ENCODE measurements at regions not wholly inside any gene's neighbourhood (a gene's known extent, or its start where the extent isn't known, plus 50 kb on each side); places are given as distances from the start of the nearest gene placed in this dataset.

DNA sequence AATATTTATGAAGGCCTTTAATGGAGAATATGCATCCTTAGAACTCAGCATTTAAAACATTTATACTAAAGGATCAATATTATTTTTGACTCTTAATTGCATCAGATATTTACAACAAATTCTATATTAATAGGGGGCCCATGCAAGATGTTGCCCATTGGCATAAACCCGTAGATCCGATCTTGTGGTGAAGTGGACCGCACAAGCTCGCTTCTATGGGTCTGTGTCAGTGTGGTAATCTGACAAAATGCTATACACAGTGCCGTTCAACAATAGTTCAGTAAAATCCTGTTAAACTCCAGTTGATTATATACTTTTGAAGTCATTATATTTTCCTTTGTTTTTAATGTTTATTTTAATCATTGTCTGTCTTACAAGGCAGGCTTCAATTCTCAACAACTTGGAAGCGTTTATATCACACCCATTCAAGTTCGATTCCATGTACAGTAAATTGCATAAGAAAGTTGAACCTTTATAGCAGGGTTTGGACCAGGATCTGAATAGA lies 809.2 kb downstream of the USP25 start:
- no peak for DNase-seq (ENCODE audit: low read depth)

DNA sequence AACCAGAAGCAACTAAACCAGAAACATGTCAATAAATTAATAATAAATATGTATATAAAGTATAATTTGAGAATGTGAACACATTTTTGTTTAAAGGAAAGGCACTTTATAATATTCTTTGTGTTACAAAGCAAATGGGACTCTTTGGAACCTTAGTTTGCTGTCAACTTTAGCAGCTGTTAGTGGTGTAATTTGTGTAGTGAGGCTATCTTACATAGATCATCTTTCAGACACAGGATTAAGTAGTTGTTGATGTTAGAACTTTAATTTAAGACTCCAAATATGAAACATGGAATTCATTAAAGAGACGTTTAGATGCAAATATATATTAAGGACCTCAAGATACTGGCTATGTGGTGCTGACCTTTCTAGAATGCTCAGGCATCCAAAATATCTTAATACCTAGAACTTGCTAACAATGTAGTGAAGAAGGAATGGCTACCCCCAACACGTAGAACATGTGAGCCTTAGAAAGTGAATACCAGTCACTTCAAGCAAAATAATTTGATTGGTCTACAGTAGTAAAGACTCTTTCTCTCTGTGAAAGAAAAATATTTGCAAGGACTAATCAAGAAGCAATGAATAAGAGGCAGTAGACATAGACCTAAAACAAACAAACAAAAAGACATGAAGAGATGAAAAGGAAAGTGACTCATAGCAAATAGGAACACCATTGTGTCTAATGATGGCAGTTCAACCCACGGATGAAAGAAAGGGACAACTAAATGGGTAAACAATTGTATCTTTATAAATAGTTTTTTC lies 811.4 kb downstream of the USP25 start:
- no peak for DNase-seq (ENCODE audit: low read depth)

DNA sequence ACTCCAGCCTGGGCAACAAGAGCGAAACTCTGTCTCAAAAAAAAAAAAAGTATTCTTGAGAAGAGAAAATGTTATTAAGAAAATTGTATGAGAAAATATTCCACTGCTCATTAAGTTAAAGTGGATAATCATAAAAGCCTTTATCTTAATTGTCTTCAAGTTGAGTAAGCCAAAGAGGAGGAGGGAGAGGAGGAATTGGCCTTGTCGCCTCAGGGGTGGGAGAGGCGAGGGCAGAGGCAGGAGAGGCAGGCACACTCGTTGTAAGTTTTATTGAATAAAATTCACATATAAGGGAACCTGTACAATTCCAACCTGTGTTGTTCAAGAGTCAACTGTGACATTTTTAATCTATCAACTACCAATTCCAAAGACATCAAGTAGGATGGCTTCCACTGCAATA lies 820.3 kb downstream of the USP25 start:
- DNase-seq (ENCODE audit: low read depth): no peak

DNA sequence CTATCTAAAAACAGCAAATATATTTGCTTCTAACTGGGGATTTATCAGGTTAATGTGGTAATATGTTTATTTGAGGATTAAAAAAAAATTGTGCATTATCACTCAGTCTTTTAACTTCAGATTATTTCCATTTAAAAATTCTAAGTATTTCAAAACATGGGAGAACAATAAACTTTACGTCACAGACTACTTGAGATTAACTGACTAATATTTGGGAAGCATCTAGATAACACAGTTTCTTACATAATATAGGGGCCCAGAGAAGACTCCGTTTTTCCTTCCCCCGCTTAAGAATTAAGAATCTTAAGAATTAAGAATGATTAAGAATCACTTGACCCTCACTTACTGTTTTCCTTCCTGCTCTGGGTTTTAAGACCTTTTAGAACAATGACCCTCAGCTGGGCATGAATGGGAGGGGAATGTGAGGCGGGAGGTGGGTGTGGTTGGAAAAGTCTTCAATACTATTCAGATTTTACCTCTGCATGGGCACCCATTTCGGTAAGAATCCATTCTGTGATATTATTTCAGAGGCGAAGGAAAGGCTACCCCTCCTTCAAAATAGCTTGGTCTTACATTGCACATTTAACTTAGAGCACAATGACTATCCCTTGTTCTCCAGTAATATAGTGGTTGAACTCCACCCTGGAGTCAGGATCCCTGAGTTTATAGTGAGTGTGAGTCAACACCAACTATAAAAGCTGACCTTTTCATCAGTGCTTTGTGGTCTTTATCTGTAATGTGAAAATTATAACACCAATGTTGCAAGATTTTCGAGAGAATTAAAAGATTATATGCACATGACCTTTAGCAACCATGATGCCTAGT lies 821.3 kb downstream of the USP25 start:
- no peak for DNase-seq (ENCODE audit: low read depth)

DNA sequence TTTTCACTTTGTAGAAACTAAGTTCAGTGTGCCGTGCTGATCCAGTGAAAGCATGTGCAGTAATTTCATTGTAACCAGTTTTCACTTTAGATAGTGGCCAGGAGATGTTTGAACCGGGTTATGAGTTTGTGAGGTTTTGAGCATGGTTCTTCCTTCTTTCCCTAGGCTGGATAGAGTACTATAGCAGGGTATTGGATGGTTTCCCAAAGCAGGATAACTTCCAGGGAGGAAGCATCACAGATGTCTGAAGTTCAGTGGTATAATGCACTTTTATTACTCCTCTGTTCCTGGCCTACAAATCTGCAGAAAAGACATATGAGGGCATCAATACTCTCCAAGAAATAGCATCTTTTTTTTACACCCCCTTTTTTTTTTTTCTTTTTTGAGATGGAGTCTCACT lies 823.1 kb downstream of the USP25 start:
- no peak for DNase-seq (ENCODE audit: low read depth)

DNA sequence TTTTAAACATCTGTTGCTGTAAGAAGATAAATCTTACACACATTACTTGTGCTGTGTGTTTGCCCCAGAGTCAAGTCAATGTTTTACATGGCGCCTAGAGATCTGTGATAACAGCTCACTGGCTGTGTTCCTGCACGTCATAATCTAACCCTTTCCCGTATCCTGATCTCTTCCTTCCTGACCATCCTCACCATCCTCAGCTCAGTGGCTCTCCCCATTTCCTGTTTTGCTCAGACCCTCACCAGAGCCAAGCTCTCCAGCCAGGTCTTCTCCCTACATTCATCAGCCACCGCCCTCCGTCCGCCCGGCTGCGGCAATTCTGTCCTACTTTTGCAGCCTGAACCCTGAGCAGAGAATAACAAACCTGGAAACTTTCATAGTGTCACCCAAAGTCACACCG lies 824.7 kb downstream of the USP25 start:
- DNase-seq (ENCODE audit: low read depth): no peak

DNA sequence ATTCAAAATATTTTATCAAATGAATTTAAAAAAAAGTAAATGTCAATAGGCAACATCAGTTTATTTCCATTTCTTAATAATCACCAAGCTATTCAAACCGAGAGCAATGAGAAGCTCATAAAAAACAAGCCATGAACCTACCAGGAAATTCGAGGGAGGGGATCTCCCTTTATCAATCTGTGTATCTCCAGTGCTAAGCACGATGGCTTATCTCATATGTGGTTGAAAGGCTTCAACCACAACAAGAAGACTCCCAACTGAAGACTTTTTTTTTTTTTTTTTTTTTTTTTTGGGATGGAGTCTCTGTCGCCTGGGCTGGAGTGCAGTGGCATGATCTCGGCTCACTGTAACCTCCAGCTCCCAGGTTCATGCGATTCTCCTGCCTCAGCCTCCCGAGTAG lies 833.3 kb downstream of the USP25 start:
- DNase-seq (ENCODE audit: low read depth): no peak

DNA sequence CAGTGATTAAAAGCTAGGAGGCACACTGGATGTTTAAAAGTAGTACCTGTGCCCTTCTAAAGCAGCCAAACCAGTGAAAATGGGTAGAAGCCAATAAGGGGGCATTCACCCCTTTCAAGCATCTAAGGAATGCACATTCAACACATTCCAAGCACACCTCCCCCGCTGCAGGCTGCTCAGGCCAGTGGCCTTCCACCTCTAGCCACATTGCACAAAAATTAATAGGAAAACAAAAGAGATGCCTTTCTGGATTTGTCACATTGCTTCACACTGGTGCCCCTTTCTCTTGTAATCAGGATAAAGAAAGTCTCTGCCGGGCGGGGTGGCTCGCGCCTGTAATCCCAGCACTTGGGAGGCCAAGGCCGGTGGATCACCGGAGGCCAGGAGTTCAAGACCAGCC lies 834.0 kb downstream of the USP25 start:
- no peak for DNase-seq (ENCODE audit: low read depth)

DNA sequence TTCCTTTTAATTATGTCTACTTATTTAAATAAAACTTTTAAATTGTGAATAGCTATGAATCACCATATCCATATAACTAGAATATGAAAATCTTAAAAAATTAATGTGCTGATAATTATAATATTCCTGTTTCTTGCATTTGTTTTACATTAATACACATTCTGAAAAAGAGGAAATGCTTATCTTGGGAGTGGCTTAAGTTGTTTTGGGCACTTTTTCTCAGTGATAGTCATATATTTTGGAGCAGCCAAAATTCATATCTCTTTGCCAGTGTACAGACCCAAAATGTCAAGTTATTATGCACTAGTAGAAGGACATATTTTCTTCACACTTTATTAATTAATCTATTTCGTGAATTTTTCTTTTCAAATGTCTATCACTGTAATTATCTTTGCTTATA lies 838.5 kb downstream of the USP25 start:
- DNase-seq (ENCODE audit: low read depth): no peak

DNA sequence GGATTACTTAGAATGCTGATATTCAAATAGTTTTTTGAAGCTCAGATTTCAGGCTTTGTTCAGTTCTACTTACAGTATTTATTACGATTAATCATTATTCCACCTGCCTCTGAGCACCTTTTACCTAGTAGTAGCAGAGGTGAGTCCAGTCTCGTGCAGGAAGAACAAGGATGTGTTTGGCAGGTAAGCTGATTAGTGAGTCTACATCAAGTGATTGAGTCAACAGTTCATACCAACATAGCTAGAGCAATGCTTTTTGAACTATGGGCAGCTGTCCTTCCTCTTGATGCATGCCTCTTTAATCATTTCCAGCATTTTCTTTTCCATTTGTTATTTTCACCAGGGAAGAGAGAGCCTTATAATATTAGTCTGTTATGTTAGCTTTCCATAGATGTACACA lies 838.9 kb downstream of the USP25 start:
- no peak for DNase-seq (ENCODE audit: low read depth)

DNA sequence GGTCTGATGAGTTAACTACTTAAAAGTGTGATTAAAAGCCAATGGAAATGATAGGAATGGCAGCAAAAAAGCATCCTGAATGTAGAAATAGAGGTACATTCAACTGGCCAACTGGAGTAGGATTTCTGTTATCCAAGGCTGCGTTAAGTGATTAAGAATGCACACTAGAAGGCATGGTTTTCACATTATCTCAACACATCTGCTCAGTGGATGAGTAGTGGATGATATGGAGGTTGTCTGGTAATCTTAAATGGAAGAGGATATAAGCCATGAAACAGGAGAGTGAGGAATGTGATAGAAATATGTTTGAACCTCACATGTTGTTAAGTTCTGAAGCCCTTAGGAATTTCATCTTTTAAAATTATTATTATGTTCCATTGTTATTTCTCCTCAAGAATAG lies 839.9 kb downstream of the USP25 start:
- no peak for DNase-seq (ENCODE audit: low read depth)

DNA sequence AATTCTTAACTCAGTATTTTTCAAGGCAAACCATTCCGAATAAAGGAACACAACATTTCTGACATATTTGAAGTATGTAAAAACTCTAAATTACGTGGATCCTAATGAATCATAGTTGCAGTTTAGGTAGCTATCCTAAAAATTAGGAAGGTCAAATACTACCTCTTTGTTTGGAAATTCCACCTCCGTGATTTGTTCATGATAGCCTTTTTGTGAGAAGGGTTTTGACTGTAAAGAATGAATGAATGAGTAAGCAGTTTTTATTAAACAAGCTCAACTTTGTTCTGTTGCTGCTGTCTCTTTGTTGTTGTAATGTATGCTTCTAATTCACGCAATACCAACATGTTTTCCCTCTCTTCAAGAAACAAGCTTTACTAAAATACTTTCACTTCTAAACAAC lies 840.4 kb downstream of the USP25 start:
- DNase-seq (ENCODE audit: low read depth): no peak

DNA sequence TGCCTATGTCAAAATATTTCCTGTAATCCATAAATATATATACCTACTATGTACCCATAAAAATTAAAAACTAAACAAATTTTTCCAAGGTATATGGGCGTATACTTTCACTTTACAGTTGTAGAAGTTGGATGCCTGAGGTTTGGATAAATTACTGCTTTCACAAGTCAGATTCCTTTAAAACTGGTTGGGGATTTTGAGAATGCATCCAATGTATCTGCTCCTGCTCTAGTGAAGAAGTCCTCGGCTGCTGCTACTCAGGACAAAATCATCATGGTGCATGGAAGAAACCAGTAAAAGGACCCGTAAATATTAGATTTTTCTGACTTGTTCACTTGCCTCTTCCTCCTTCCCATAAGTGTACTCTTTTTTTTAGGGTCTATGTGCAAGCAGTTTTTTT lies 841.1 kb downstream of the USP25 start:
- no peak for DNase-seq (ENCODE audit: low read depth)

DNA sequence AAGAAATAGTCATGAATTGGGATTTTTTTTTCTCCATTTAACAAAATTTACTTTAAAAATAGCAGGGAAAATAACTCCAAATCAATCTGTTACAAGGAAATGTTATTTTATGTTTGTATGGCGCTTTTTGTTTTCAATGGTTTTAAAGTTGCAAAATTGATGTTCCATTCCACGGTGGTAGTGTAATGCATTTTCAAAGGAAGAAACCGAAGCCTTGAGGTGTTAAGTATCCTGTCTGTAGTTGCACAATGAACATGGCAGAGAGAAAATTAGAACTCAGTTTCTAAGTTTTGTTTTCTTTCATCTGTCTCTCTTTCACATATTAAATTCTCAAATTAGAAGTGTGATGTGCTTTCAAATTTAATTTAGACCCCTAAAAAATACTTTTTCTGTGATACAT lies 841.8 kb downstream of the USP25 start:
- DNase-seq (ENCODE audit: low read depth): no peak

DNA sequence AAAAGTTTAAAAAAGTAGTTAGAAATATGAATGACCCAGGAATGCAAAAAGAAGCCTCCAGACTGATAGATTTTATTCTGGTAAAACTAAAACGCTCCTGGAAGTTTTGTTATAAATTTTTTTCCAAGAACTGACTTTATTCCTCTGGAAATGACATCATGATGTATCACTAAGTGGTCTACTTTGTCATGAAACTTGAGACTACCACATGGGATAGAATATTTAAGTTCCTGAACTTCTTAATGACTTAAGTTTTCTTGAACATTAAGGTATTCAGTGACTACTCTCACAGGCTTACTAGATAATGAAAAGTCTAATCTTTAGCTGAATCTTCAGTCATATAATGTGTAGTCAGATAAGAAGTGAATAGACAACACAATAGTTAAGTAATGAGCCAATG lies 842.2 kb downstream of the USP25 start:
- no peak for DNase-seq (ENCODE audit: low read depth)

DNA sequence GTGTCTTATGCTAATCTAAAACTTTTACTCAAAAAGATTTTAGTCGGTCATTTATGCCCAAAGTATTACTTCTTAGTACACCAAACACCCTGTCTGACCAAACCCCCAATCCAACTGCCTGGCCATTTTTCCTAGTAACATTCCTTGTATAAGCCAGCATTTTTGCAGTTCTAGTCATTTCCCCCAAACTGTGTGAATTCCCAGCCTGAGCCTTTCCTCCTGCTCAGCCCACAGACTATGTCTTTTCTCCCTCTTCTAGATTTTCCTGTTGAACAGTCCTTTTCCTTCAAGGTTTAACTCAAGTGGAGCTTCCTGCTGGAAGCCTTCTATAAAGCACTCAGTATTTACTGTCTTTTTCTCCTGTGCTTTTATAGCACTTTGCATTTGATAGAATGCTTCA lies 843.8 kb downstream of the USP25 start:
- no peak for DNase-seq (ENCODE audit: low read depth)

DNA sequence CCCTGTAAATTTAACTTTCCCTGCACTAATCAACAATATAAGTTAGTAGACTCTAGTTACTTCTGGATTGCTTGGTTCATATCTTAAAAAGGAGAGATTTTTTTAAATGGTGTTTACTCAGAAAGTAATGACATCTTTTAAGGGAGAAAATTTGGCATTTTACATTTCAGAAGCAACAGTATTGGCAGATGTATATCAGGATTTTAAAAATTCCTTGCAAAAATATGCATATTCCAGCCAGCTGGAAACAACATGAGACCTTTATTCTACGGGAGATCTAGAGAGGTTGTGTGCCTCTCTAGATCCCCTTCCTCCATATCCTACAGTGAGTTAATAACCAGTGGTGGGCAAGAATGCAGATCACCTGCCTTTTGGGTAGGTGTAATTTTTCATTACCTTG lies 848.2 kb downstream of the USP25 start:
- no peak for DNase-seq (ENCODE audit: low read depth)

DNA sequence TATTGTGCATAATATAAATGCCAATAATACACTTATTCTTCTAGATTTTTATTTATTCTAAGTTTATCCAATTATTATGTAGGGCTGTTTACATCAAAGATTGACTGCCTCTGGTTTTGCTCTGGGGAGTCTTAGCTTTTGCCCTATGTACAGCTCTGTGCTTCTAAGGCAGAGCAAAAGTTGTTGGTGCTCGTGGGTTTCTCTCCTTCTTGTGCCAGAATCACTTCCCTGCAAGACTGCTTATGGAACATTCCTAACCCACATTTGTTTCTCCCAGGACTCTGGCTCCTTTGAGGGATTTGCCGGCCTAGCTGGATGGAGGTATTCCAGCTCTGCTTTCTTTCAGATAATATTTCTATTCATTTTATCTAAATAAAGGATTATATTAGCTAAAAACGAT lies 849.1 kb downstream of the USP25 start:
- no peak for DNase-seq (ENCODE audit: low read depth)

DNA sequence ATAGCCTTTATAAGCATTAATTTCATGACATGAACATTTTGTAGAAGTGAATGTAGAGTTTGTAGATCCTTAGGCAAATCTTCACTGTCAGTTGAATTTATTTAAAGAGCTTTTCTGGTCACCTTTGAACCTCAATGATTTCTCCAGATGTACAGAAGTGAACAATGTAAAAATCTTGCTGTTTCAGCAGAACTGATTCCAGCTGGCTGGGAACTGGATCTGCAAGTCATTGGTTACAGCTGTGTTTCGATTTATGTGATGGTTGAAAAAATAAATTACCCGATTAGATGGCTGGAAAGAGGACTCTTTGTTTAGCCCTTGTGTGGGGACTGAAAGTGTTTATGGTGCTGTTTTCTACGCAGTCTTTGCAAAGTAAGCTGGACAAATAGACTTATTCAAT lies 849.8 kb downstream of the USP25 start:
- no peak for DNase-seq (ENCODE audit: low read depth)

DNA sequence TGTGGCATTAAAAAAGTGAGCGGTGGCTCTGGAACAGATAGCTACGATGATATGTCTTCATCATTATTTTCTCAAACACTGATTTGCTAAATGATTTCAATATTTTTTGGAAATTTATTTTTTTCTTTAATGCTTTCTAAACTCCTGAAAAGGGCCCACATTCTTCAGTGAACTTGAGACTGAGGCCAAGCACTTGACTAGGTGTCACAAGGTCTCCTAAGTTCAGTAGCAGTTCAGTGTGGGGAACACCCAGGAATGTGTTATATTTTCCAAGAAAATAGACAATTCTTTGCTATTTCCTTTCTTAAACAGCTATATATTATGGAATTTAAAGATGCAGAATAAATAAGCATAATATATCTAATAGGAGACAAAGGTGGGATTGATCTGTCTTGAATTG lies 850.9 kb downstream of the USP25 start:
- no peak for DNase-seq (ENCODE audit: low read depth)

DNA sequence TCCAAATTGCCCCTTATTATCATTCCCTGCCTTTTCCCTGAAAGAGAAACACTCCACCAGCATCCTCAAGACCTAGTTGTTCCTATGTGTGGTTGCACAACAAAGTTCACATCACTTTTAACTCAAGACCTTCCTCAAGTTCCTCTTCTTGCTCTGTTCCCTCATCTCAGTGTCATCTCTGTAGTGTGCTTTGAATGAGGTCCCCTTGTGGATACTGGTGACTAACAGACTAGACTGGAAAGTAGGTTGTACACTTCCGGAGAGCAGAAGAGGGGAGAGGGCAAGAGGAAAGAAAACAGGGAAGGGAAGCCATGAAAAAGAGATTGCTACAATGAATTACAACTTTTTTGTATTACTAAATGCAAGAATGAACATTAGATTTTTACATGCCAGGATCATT lies 853.8 kb downstream of the USP25 start:
- no peak for DNase-seq (ENCODE audit: low read depth)

DNA sequence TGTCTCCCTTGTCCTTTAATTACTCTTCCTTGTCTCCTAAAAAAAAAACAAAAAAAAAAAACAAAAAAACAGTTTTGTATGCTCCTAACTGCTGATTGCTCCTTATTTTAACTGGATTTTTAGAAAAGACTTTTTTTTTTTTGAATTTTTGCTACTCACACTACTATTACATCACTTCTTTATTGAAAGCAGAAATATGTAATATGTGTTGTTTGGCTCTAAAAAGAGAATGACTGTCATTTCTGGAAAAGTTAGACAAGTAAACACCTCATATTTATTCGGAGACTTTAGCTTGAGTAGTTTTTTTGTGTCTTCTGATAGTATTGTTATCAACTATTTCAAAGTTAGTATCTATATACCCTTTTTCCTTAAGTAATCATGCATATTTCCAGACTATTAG lies 855.0 kb downstream of the USP25 start:
- no peak for DNase-seq (ENCODE audit: low read depth)

DNA sequence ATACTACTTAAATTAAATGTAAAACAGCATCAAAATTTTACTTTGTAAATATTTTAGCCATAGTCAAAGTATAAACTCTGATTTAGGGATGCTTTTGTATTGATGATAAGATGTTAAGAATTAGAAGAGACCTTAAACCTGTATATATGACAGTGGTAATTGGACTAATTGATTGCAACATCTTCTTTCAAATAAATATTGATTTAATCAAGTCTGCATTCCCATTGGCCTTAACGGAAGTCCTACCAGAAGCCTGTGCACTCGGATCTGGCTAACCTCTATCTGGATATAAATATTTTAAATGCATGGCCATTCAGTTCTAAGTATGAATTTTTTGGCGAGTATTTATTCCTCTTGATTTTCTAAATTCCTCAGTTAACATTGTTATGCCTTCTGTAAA lies 856.1 kb downstream of the USP25 start:
- DNase-seq (ENCODE audit: low read depth): no peak

DNA sequence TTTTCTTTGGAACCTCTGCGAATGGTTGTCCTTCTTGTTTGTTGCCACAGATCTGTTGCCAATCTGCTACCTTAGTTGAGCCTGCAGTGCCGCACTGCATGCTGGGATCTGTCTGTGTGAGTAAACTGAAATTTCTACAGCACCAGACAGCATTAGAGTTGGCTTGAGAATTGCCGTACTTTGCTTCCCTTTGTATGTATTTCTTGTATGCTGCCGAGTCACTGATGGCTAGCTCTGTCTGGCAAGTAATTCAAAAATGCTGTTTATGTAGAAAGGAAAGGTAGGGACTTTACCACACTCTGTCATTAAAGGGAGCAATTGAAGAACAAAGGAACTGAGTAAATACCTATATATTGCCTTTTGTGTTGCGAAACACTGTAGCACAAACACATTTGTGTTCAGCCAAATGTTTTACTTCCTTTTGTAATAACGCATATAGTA lies 857.4 kb downstream of the USP25 start:
- DNase-seq (ENCODE audit: low read depth): no peak

Measured in activated T-cell treated with anti-CD3 and anti-CD28 coated beads for 24 hours (primary cell).